HG02623 (cell line): ENCODE measurements at regions not wholly inside any gene's neighbourhood (a gene's known extent, or its start where the extent isn't known, plus 50 kb on each side); places are given as distances from the start of the nearest gene placed in this dataset.

Experiments
- ATAC-seq: cut with Tn5 transposase; IDR thresholded peaks from one replicate; pipeline ENCODE4 v1.9.1; 2021; ENCODE audit warnings: moderate library complexity; ENCODE audit not compliant: unreplicated experiment

- no peak for ATAC-seq
These were observed 50.9 kb upstream of the A1CF start for GRCh38 chr10:50936335-50936734.

GRCh38 chr10:50937230-50937907, 51.9 kb upstream of the A1CF start:
- ATAC-seq = no peak

- ATAC-seq = no peak
These were observed 56.2 kb upstream of the A1CF start for GRCh38 chr10:50941629-50942028.

- ATAC-seq = no peak
These were observed 61.8 kb upstream of the A1CF start for GRCh38 chr10:50946991-50947781.

GRCh38 chr10:50951365-50951764, 65.9 kb upstream of the A1CF start:
- ATAC-seq = no peak

GRCh38 chr10:50961297-50961696, 75.9 kb upstream of the A1CF start:
- no peak for ATAC-seq

- ATAC-seq = no peak
These were observed 77.6 kb upstream of the A1CF start for GRCh38 chr10:50963063-50963462.

- ATAC-seq = no peak
These were observed 83.1 kb upstream of the A1CF start for GRCh38 chr10:50968386-50969091.

- ATAC-seq = no peak
These were observed 87.2 kb upstream of the A1CF start for GRCh38 chr10:50972591-50972990.

GRCh38 chr10:50981385-50981784, 92.9 kb upstream of the PRKG1 start:
- no peak for ATAC-seq

- ATAC-seq = no peak
These were observed 92.4 kb upstream of the PRKG1 start for GRCh38 chr10:50981904-50982303.

GRCh38 chr10:50982989-50983388, 91.3 kb upstream of the PRKG1 start:
- no peak for ATAC-seq

- no peak for ATAC-seq
These were observed 86.4 kb upstream of the PRKG1 start for GRCh38 chr10:50987934-50988333.

GRCh38 chr10:50988792-50989191, 85.5 kb upstream of the PRKG1 start:
- ATAC-seq = no peak

- no peak for ATAC-seq
These were observed 83.5 kb upstream of the PRKG1 start for GRCh38 chr10:50990568-50991455.

GRCh38 chr10:50991456-50992355, 82.6 kb upstream of the PRKG1 start:
- ATAC-seq = no peak

GRCh38 chr10:50992356-50992901, 81.9 kb upstream of the PRKG1 start:
- no peak for ATAC-seq

- no peak for ATAC-seq
These were observed 81.1 kb upstream of the PRKG1 start for GRCh38 chr10:50992972-50993766.

GRCh38 chr10:50993771-50994251, 80.5 kb upstream of the PRKG1 start:
- no peak for ATAC-seq
